PFSK-1 (cell line): ENCODE measurements at regions not wholly inside any gene's neighbourhood (a gene's known extent, or its start where the extent isn't known, plus 50 kb on each side); places are given as distances from the start of the nearest gene placed in this dataset.

Experiments used
- FOXP2 ChIP-seq: optimal IDR thresholded peaks from 2 replicates; pipeline ENCODE3; 2011; ENCODE audit warnings: borderline replicate concordance, control low read depth, inconsistent platforms; ENCODE audit not compliant: insufficient read depth; ENCODE audit errors: extremely low read length, extremely low read depth
- POLR2AphosphoS5 ChIP-seq: IDR thresholded peaks from 2 replicates; pipeline ENCODE4 v1.6.1; 2012; ENCODE audit warnings: low read depth, mild to moderate bottlenecking, control low read depth, low read length, moderate library complexity
- SIN3A ChIP-seq: IDR thresholded peaks from 2 replicates; pipeline ENCODE4 v1.6.1; 2012; ENCODE audit warnings: mild to moderate bottlenecking, low read length, moderate library complexity, borderline replicate concordance; ENCODE audit not compliant: insufficient read depth
- TAF1 ChIP-seq: IDR thresholded peaks from 2 replicates; pipeline ENCODE4 v1.6.1; 2012; ENCODE audit warnings: low read length, control low read depth, borderline replicate concordance; ENCODE audit not compliant: insufficient read depth
- TF ChIP-seq, protein P1 (sequence below), 2 experiments: IDR thresholded peaks; 2 replicates each; pipeline versions ENCODE4 v1.6.1 to v1.8.0; 2011 to 2012; ENCODE audit warnings: low read depth in 2 of 2, low read length in 2 of 2, control low read depth in 1 of 2, inconsistent platforms in 1 of 2, mild to moderate bottlenecking in 1 of 2, moderate library complexity in 1 of 2; ENCODE audit not compliant: insufficient read depth in 1 of 2

DNA sequence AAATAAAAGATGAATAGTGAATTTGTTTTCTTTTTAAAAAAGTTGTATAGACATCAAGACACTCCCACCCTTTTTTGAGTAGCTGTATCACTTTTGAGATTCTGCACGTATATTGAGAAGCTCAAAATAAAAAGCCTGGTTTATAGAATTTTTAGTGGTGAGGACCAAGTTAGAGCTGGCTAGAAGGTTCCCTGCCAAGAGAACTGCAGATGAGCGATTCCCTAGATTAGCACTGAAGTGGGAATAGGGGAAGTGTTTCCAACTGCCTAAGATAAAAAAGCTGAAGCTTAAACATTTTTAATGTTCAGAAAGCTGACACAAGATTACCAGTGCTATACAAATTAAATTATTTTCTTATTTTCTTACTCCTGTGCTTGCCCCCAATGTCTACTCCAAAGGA, 135.7 kb upstream of the TMEM229A start:
- no peak for TF ChIP-seq TAF1
- TF ChIP-seq POLR2AphosphoS5, result no peak
- TF ChIP-seq, protein P1, sequence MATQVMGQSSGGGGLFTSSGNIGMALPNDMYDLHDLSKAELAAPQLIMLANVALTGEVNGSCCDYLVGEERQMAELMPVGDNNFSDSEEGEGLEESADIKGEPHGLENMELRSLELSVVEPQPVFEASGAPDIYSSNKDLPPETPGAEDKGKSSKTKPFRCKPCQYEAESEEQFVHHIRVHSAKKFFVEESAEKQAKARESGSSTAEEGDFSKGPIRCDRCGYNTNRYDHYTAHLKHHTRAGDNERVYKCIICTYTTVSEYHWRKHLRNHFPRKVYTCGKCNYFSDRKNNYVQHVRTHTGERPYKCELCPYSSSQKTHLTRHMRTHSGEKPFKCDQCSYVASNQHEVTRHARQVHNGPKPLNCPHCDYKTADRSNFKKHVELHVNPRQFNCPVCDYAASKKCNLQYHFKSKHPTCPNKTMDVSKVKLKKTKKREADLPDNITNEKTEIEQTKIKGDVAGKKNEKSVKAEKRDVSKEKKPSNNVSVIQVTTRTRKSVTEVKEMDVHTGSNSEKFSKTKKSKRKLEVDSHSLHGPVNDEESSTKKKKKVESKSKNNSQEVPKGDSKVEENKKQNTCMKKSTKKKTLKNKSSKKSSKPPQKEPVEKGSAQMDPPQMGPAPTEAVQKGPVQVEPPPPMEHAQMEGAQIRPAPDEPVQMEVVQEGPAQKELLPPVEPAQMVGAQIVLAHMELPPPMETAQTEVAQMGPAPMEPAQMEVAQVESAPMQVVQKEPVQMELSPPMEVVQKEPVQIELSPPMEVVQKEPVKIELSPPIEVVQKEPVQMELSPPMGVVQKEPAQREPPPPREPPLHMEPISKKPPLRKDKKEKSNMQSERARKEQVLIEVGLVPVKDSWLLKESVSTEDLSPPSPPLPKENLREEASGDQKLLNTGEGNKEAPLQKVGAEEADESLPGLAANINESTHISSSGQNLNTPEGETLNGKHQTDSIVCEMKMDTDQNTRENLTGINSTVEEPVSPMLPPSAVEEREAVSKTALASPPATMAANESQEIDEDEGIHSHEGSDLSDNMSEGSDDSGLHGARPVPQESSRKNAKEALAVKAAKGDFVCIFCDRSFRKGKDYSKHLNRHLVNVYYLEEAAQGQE (IDR thresholded peaks at IDR 0.05; ENCODE audit: insufficient read depth in 1 of 2, low read depth in 2 of 2, low read length in 2 of 2), result no peak
- TF ChIP-seq FOXP2, result no peak
- TF ChIP-seq SIN3A, result no peak
